Dermis blood vessel endothelial cell (primary cell): ENCODE measurements at regions not wholly inside any gene's neighbourhood (a gene's known extent, or its start where the extent isn't known, plus 50 kb on each side); places are given as distances from the start of the nearest gene placed in this dataset.

Source experiments
- DNase-seq: peaks from one replicate; pipeline ENCODE4 v3.0.0; 2010

DNA sequence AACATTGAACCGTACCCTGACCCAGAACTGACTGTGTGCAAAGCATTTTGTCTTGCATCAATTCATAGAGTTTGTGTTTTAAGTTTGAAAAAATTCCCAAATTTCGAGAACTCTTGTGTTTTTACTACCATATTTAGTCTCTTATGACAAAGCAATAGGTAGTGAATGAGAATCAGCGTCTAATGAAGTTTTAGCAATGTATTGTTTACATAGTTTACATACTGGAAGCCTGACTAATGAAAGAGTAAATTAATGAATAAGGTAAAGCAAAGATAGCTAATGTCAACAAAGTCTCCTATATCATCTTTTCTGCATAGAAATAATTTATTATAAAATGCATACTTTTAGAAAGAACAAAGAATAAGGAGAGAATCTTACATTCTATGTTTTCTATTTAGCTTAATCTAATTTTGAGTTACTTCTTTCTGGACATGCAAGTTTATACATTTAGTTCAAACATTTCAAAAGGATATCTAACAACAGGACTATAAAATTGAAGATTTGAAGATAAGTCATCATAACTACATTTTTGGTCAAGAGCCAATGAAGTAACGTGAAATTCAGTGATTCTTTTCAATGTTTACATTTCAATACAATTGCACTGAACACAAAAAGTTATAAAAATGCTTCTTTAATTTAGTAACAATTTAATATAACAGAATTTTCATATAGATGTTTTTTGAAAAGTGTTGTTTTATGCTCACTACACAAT lies 1943.7 kb downstream of the NCAM2 start:
- no peak for DNase-seq

DNA sequence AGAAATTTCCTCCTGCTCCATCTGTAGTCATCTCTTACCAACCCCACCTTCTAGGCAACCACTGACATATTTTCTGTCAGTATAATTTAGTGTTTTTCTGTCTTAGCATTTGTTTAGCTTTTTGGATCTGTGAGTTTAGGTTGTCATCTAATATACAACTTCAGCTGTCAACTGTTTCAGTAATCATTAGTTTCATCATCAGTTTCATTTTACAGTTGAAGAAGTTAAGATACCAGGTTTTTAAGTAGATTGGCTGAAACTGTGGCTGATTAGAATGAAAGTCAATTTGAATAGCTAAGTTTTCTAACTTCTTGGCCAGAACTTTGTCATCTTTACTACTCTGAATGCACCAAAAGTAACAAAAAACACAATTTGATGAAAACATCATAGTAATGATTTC lies 1957.3 kb downstream of the NCAM2 start:
- DNase-seq, result no peak

DNA sequence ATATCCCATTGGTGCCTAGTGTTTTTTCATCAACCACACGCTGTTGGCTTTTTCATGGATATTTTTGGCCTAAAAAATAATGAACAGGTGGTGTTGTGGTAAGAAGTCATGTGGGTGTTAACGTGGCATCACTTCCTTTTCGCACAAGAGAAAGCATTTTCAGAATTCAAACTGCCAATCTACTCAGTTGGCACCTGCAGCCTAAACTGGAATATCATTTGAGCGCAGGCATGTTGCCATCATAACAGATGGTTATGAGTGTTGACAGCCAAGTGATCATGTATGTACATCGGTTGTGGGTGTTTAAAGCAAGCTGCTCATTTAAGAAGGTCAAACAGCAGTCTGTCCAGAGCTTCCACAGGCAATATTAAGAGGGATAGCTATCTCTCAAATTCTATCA lies 1963.0 kb downstream of the NCAM2 start:
- DNase-seq, result no peak

GRCh38 chr21:22965455-22966135 lies 1967.4 kb downstream of the NCAM2 start:
- peak; percentile 3 for DNase-seq

- no peak for DNase-seq
These were observed 1983.6 kb downstream of the NCAM2 start for GRCh38 chr21:22981819-22982218.

DNA sequence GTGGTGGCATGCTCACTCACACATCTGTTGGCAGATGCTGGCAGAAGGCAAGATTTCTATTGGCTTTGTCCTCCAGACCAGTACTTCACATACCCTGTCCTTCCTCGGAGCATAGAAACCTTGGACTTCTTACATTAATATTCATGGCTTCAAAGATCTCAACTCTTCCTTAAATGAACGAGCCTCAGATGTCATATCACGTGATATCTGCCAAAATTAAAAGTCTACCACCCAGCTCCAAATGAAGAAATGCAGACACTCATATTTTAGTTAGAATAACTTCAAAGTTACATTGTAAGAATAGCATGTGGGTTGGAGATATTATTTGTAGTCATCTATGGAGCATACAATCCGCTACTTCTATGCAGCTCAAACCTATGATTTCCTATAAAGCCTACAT lies 1994.9 kb downstream of the NCAM2 start:
- no peak for DNase-seq

- no peak for DNase-seq
These were observed 1995.8 kb downstream of the NCAM2 start for GRCh38 chr21:22993822-22994574.

GRCh38 chr21:23003951-23004350 lies 2005.7 kb downstream of the NCAM2 start:
- no peak for DNase-seq

DNA sequence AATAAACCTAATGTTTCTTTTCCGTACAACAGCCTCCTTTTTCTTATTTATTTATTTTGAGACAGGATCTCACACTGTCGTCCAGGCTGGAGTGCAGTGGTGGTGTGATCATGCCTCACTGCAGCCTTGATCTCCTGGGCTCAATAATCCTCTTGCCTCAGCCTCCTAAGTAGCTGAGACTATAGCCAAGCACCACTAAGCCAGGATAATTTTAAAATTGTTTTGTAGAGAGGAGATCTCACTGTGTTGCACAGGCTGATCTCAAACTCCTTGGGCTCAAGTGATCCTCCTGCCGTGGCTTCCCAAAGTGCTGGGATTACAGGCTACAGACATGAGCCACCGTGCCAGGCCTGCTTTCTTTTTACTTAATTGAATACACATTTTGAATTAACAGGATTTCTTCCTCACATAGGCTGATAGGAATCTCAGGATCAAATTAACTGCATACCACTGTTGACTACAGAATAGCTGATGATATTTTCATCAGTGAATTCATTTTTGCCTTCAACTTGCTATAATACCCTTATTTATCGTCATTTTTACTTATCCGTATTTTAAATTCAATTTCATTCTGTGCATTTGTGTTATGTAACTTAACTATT lies 2010.5 kb downstream of the NCAM2 start:
- no peak for DNase-seq

- DNase-seq, result no peak
These were observed 2011.2 kb downstream of the NCAM2 start for GRCh38 chr21:23009360-23009759.

GRCh38 chr21:23014021-23014420 lies 2015.8 kb downstream of the NCAM2 start:
- DNase-seq, result peak; percentile 60

GRCh38 chr21:23016617-23017016 lies 2018.4 kb downstream of the NCAM2 start:
- DNase-seq, result peak; percentile 87

GRCh38 chr21:23017989-23018388 lies 2019.8 kb downstream of the NCAM2 start:
- DNase-seq, result peak; percentile 42

- DNase-seq, result no peak
These were observed 2022.8 kb downstream of the NCAM2 start for GRCh38 chr21:23020969-23021368.

GRCh38 chr21:23021481-23021880 lies 2023.3 kb downstream of the NCAM2 start:
- no peak for DNase-seq

GRCh38 chr21:23026878-23027277 lies 2028.7 kb downstream of the NCAM2 start:
- DNase-seq, result no peak

DNA sequence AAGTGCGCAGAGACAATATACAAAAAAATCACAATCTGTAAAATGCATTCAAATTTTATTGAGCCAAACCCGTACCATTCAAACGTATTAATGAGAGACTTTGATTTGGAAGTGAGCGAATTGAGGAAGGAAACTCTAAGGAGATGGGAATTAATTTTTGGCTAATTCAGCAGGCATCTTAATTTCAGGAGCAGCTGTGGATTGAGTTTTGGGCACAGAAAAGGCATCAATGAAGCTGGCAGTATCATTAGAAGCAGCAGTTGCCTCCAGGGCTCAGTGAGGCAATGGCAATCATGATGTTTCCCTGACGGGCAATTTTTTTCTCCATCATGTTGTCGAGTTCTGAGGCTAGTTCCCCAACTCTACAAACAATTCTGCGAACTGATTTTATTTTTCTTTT lies 2041.6 kb downstream of the NCAM2 start:
- DNase-seq, result no peak

DNA sequence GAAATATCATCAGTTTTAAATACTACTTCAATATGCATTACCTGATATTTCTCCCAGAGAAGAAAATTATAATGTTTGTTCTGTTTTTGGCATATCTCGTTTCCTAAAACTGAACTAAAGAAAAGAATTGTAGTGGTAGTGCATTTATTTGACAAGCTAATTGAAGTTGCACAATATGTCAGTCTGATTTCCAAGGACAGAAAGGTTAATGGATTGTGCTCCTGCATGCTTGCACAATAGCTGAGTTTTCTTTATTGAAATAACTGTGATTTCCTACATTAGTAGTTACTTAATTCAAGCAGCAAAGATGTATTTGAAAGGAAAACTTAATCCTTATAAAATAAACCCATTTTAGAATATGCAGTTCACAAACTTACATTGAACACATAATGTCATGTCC lies 2047.7 kb downstream of the NCAM2 start:
- DNase-seq, result no peak

GRCh38 chr21:23067672-23068071 lies 2069.5 kb downstream of the NCAM2 start:
- no peak for DNase-seq

DNA sequence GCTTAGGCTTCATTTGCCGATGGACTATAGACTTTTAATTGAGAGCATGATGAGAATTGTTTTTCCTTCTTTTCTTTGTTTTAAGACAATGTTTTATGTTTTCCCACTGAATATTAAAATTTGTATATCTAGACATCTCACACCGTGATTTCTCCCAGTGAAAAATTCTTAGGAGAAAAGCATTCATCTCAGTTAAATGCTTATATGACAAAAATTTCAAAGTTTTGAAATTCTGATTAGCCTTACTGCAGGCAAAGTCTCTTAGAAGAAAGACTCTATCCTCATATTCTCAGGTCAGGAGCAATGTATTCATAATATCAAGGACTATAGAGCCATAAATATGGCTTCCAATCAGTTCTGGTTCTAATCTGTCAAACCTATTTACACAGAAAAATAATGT lies 2085.0 kb downstream of the NCAM2 start:
- no peak for DNase-seq

DNA sequence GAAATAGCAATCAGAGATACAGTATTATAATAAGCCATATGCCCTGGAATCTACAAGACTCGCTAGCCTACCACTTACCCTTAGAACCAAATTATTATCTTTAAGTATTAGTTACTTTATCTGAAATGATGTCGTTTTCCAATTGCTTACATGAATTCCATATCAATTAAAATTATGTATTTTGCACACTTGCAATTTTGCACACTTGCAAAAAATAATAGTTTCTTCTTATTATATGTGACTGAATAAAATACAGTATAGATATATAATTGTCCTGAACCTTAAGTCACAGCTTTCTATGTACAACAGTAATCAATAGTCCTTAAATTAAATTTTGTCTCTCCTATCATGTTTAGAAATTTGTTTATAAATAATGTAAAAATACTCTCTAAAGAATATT lies 2095.1 kb downstream of the NCAM2 start:
- DNase-seq, result no peak

DNA sequence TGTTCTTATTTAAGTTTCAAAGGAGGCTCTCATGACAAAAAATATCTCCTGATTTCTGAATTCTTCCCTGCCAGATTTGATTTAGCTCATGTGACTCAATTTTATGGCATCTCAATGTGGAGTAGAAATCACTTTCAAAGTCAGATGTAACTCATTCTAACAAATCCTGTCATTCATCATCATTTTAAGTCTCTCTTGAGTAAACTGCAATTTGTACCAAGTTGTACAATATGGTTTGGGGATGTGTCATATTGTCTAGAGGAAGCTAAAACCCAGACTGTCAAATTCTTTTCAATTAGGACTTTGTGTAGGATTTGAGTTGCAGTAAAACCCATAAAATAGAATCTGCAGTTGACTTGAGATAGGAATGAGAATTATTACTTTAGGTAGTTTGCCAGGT lies 2101.0 kb downstream of the NCAM2 start:
- no peak for DNase-seq

GRCh38 chr21:23101111-23101510 lies 2102.9 kb downstream of the NCAM2 start:
- no peak for DNase-seq
